HepG2 (cell line): ENCODE measurements at regions not wholly inside any gene's neighbourhood (a gene's known extent, or its start where the extent isn't known, plus 50 kb on each side); places are given as distances from the start of the nearest gene placed in this dataset.

Experiments
- ATAC-seq: fragments of 200-7000 bp; cut with Tn5 transposase; 3 replicates; pipeline ENCODE4 v1.9.1; 2020; ENCODE audit warnings: mild to moderate bottlenecking, moderate library complexity
- BruUV-seq: library from RNA; stranded (reverse); fragments of 400-500 nt; replicated peaks from 2 replicates; lab custom pipeline; 2021; lab: Mats Ljungman, UMichigan
- CTCF ChIA-PET: fragments of 300-600 bp; formaldehyde crosslinking; extraction: SDS; loops from one replicate; lab custom pipeline; 2021; ENCODE audit warnings: low total read pairs, inconsistent platforms, low intra/inter-chr PET ratio; lab: Yijun Ruan, JAX
- POLR2A ChIA-PET: fragments of 350-600 bp; sonication (Branson Sonifier 250); formaldehyde crosslinking; loops from one replicate; lab custom pipeline; 2020; ENCODE audit warnings: antibody characterized with exemption, inconsistent platforms; lab: Yijun Ruan, JAX
- DNase-seq: peaks from one replicate; pipeline ENCODE4 v3.0.0-alpha.2; 2015; ENCODE audit warnings: low spot score
- FAIRE-seq: peaks from 3 replicates; lab custom pipeline; 2011; peaks lifted over from hg19 to GRCh38; lab: Jason Lieb, UNC
- H2AFZ ChIP-seq: one replicate; pipeline ENCODE4 v1.6.1; 2011; ENCODE audit warnings: low read length, inconsistent platforms
- H3K27ac ChIP-seq: fragments of 300-600 bp; 3 replicates; pipeline ENCODE4 v1.8.0; 2011; ENCODE audit warnings: mixed run types, mild to moderate bottlenecking, mixed read lengths, low read length, inconsistent platforms; ENCODE audit not compliant: insufficient read depth; ENCODE audit errors: extremely low read length
- H3K27me3 ChIP-seq, 2 experiments: fragments of 200-600 bp in 1 of 2; 2 replicates in 1 of 2; 3 replicates in 1 of 2; pipeline versions ENCODE4 v1.6.0 to v1.8.0; 2011; ENCODE audit warnings: low read length in 2 of 2, mild to moderate bottlenecking in 2 of 2, moderate library complexity in 2 of 2, inconsistent platforms in 1 of 2; ENCODE audit not compliant: insufficient read depth in 2 of 2, control insufficient read depth in 1 of 2
- H3K36me3 ChIP-seq, 2 experiments: fragments of 200-600 bp in 1 of 2; replicated peaks in 1 of 2; 2 replicates in 1 of 2; 3 replicates in 1 of 2; pipeline versions ENCODE4 v1.5.1 to v1.8.0; 2011; ENCODE audit warnings: low read length in 2 of 2, inconsistent platforms in 1 of 2; ENCODE audit not compliant: insufficient read depth in 2 of 2, control insufficient read depth in 1 of 2
- H3K4me1 ChIP-seq: 2 replicates; pipeline ENCODE4 v1.5.1; 2012; ENCODE audit warnings: low read length, inconsistent platforms; ENCODE audit not compliant: insufficient read depth
- H3K4me2 ChIP-seq: 2 replicates; pipeline ENCODE4 v1.6.0; 2011; ENCODE audit warnings: low read depth, low read length, inconsistent platforms
- H3K4me3 ChIP-seq, 3 experiments: fragments of 200-600 bp in 1 of 3; sonication (generic), shearing (Covaris generic) in 1 of 3; replicated peaks in 1 of 3; 2 replicates each; pipeline ENCODE4 v1.5.1; 2011 to 2016; ENCODE audit warnings: low read length in 3 of 3, inconsistent platforms in 2 of 3, low read depth in 2 of 3, mild to moderate bottlenecking in 2 of 3, control low read depth in 1 of 3, mixed read lengths in 1 of 3; ENCODE audit not compliant: insufficient read depth in 1 of 3
- H3K79me2 ChIP-seq: one replicate; pipeline ENCODE4 v1.6.1; 2011; ENCODE audit warnings: low read length, inconsistent platforms; ENCODE audit not compliant: insufficient read depth
- H3K9ac ChIP-seq: 2 replicates; pipeline ENCODE4 v1.6.0; 2011; ENCODE audit warnings: mild to moderate bottlenecking, low read depth, low read length, inconsistent platforms; ENCODE audit not compliant: insufficient read depth
- H3K9me3 ChIP-seq: 2 replicates; pipeline ENCODE4 v1.5.1; 2012; ENCODE audit warnings: mild to moderate bottlenecking, low read length
- H4K20me1 ChIP-seq: 2 replicates; pipeline ENCODE4 v1.6.0; 2011; ENCODE audit warnings: inconsistent platforms, mild to moderate bottlenecking, low read length, moderate library complexity; ENCODE audit not compliant: insufficient read depth
- ARNT2 ChIP-seq: sonication (generic); formaldehyde crosslinking; IDR thresholded peaks from 2 replicates; pipeline ENCODE4 v1.8.0; 2022; ENCODE audit warnings: mild to moderate bottlenecking, low read depth, missing genetic modification reagents, moderate library complexity
- CENPT ChIP-seq: sonication (generic); formaldehyde crosslinking; IDR thresholded peaks from 2 replicates; pipeline ENCODE4 v1.8.0; 2022; ENCODE audit warnings: low read depth, mild to moderate bottlenecking, moderate library complexity, missing genetic modification reagents
- EHMT2 ChIP-seq: fragments of 200-600 bp; sonication (generic); IDR thresholded peaks from 2 replicates; pipeline ENCODE4 v1.7.0; 2017; ENCODE audit warnings: antibody characterized with exemption, low read depth, low read length, borderline replicate concordance
- GLI4 ChIP-seq: sonication (generic); formaldehyde crosslinking; IDR thresholded peaks from 2 replicates; pipeline ENCODE4 v1.5.1; 2020; ENCODE audit warnings: missing genetic modification reagents, mild to moderate bottlenecking, moderate library complexity, borderline replicate concordance
- HMG20A ChIP-seq: IDR thresholded peaks from 2 replicates; pipeline ENCODE4 v1.6.1; 2016; ENCODE audit warnings: borderline replicate concordance
- HNF4A ChIP-seq: sonication (generic); formaldehyde crosslinking; IDR thresholded peaks from 2 replicates; pipeline ENCODE4 v1.4.0; 2020; ENCODE audit warnings: missing genetic modification reagents
- KDM3A ChIP-seq: IDR thresholded peaks from 2 replicates; pipeline ENCODE4 v1.6.1; 2018; ENCODE audit warnings: low read depth, missing compliant biosample characterization
- MAFK ChIP-seq, 2 experiments: IDR thresholded peaks in 1 of 2; conservative IDR thresholded peaks in 1 of 2; 2 replicates each; pipeline ENCODE4 v1.6.1; 2011; ENCODE audit warnings: improper control_type of control experiment in 2 of 2, low read length in 2 of 2
- MED1 ChIP-seq: sonication (generic); formaldehyde crosslinking; IDR thresholded peaks from 2 replicates; pipeline ENCODE4 v1.4.0; 2020; ENCODE audit warnings: missing genetic modification reagents
- MIXL1 ChIP-seq: IDR thresholded peaks from 2 replicates; pipeline ENCODE4 v1.6.1; 2016
- NCOR1 ChIP-seq: fragments of 200-600 bp; sonication (generic); IDR thresholded peaks from 2 replicates; pipeline ENCODE4 v1.7.0; 2017; ENCODE audit warnings: antibody characterized with exemption, low read length, borderline replicate concordance
- PHF21A ChIP-seq: sonication (generic); formaldehyde crosslinking; IDR thresholded peaks from 2 replicates; pipeline ENCODE4 v1.5.0; 2020; ENCODE audit warnings: mild to moderate bottlenecking, missing genetic modification reagents
- SALL1 ChIP-seq: sonication (generic); formaldehyde crosslinking; IDR thresholded peaks from 2 replicates; pipeline ENCODE4 v1.8.0; 2022; ENCODE audit warnings: mild to moderate bottlenecking, missing genetic modification reagents
- SOX5 ChIP-seq: IDR thresholded peaks from 2 replicates; pipeline ENCODE4 v1.6.1; 2016; ENCODE audit warnings: borderline replicate concordance
- ZBTB26 ChIP-seq: IDR thresholded peaks from 2 replicates; pipeline ENCODE4 v1.6.1; 2016; ENCODE audit warnings: missing compliant biosample characterization, missing genetic modification reagents, borderline replicate concordance
- ZNF543 ChIP-seq: sonication (generic); formaldehyde crosslinking; IDR thresholded peaks from 2 replicates; pipeline ENCODE4 v1.4.0; 2020; ENCODE audit warnings: mild to moderate bottlenecking, missing genetic modification reagents
- ZNF605 ChIP-seq: sonication (generic); formaldehyde crosslinking; IDR thresholded peaks from 2 replicates; pipeline ENCODE4 v1.8.0; 2022; ENCODE audit warnings: mild to moderate bottlenecking, missing genetic modification reagents
- WGBS: methylation state at CpG from one replicate; pipeline ENCODE4 v1.1.6; 2017; ENCODE audit warnings: low lambda C conversion rate; 5-methylcytosine and 5-hydroxymethylcytosine counted together
- in situ Hi-C: cut with HindIII; loops from 2 replicates; pipeline ENCODE4 v1.10.0; 2017; ENCODE audit warnings: low pct_unique_long_range_greater_than_20kb; ENCODE audit not compliant: extremely low pct_ligation_motif_present
- intact Hi-C: fragments of 100-400 bp; cut with micrococcal nuclease; formaldehyde crosslinking; loops from one replicate; pipeline ENCODE4 v1.10.0; 2022; ENCODE audit not compliant: unreplicated experiment
- TF ChIP-seq, protein P1 (sequence below): sonication (generic); formaldehyde crosslinking; conservative IDR thresholded peaks from 2 replicates; pipeline ENCODE4 v1.4.0; 2020; ENCODE audit warnings: mild to moderate bottlenecking, missing genetic modification reagents, moderate library complexity
- TF ChIP-seq, protein P2 (sequence below): sonication (generic); formaldehyde crosslinking; IDR thresholded peaks from 2 replicates; pipeline ENCODE4 v1.4.0; 2020; ENCODE audit warnings: missing genetic modification reagents
- TF ChIP-seq, protein P3 (sequence below): sonication (generic); formaldehyde crosslinking; IDR thresholded peaks from 2 replicates; pipeline ENCODE4 v1.5.1; 2020; ENCODE audit warnings: mild to moderate bottlenecking, moderate library complexity, missing genetic modification reagents

DNA sequence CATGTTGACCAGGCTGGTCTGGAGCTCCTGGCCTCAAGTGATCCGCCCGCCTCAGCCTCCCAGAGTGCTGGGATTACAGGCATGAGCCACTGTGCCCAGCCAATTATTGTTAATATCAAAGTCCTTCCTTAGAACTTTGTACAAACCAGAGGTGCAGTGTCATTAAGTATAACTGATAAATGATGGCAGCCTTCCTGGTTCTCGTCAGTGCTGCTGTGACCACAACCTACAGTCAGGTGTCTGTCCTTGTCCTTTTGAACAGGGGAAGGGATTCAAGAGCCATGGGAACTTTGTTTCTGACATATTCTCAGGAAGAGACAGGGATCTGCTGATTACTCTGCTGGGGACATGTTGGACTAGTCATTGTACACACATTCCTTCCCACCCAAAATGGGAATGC, 103.2 kb upstream of the TIAM2 start:
- H3K27ac ChIP-seq: peak overlapping the region; percentile 62
- FAIRE-seq (peak; percentile 66), DNase-seq (peak; percentile 81), ATAC-seq (peak; percentile 89)
- intact Hi-C loops: no loop called here
- CTCF ChIA-PET: no interaction called here
- WGBS: 87% methylated on average over 3 of the region's 3 CpGs
- POLR2A ChIA-PET: no interaction called here
- in situ Hi-C loops: no loop called here
- H3K27me3 ChIP-seq: no peaks in the 10 kb centered on the region
- BruUV-seq: no TSS peak
- no peak overlapping the region for H3K4me3 ChIP-seq
- peaks cover 0 to 3% of the 10 kb centered on the region in 2 experiments; a peak in 3 of 5 replicates for H3K36me3 ChIP-seq
- peaks cover 25% of the 10 kb centered on the region for H3K4me1 ChIP-seq
- no peaks in the 10 kb centered on the region for H3K9me3 ChIP-seq
- H3K9ac ChIP-seq: no peak overlapping the region
- no peaks in the 10 kb centered on the region for H4K20me1 ChIP-seq
- no peak overlapping the region for H3K4me2 ChIP-seq
- H2AFZ ChIP-seq: no peak overlapping the region
- H3K79me2 ChIP-seq: no peaks in the 10 kb centered on the region
- TF ChIP-seq KDM3A (CRISPR knock-in tag): no peak
- TF ChIP-seq NCOR1: 0 out of 2 replicates have a peak, but pooled peaks have one; percentile 18
- TF ChIP-seq PHF21A: peak; percentile 26; the same call in 1 of the 2 replicates
- no peak for TF ChIP-seq ZNF543
- peak; percentile 22; the same call in 1 of the 2 replicates for TF ChIP-seq MIXL1 (CRISPR knock-in tag)
- TF ChIP-seq, protein P1, sequence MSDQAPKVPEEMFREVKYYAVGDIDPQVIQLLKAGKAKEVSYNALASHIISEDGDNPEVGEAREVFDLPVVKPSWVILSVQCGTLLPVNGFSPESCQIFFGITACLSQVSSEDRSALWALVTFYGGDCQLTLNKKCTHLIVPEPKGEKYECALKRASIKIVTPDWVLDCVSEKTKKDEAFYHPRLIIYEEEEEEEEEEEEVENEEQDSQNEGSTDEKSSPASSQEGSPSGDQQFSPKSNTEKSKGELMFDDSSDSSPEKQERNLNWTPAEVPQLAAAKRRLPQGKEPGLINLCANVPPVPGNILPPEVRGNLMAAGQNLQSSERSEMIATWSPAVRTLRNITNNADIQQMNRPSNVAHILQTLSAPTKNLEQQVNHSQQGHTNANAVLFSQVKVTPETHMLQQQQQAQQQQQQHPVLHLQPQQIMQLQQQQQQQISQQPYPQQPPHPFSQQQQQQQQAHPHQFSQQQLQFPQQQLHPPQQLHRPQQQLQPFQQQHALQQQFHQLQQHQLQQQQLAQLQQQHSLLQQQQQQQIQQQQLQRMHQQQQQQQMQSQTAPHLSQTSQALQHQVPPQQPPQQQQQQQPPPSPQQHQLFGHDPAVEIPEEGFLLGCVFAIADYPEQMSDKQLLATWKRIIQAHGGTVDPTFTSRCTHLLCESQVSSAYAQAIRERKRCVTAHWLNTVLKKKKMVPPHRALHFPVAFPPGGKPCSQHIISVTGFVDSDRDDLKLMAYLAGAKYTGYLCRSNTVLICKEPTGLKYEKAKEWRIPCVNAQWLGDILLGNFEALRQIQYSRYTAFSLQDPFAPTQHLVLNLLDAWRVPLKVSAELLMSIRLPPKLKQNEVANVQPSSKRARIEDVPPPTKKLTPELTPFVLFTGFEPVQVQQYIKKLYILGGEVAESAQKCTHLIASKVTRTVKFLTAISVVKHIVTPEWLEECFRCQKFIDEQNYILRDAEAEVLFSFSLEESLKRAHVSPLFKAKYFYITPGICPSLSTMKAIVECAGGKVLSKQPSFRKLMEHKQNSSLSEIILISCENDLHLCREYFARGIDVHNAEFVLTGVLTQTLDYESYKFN (CRISPR knock-in tag): 0 out of 2 replicates have a peak, but pooled peaks have one; percentile 26
- 0 out of 2 replicates have a peak, but pooled peaks have one; percentile 45 for TF ChIP-seq GLI4 (CRISPR knock-in tag)
- TF ChIP-seq EHMT2: peak; percentile 26; the same call in 1 of the 2 replicates
- no peak for TF ChIP-seq ZBTB26 (CRISPR knock-in tag)
- TF ChIP-seq MED1: peak; percentile 36; the same call in 1 of the 2 replicates
- TF ChIP-seq CENPT (CRISPR knock-in tag): no peak
- peak; percentile 12; the same call in 1 of the 2 replicates for TF ChIP-seq SALL1
- TF ChIP-seq SOX5 (CRISPR knock-in tag): no peak
- no peak for TF ChIP-seq HMG20A (CRISPR knock-in tag)
- peak; percentile 32; the same call in 1 of the 2 replicates for TF ChIP-seq HNF4A
- TF ChIP-seq, protein P2, sequence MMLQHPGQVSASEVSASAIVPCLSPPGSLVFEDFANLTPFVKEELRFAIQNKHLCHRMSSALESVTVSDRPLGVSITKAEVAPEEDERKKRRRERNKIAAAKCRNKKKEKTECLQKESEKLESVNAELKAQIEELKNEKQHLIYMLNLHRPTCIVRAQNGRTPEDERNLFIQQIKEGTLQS: no peak
- TF ChIP-seq ARNT2: no peak
- TF ChIP-seq ZNF605 (CRISPR knock-in tag): peak; percentile 26; the same call in 1 of the 2 replicates
- no peak for TF ChIP-seq MAFK (conservative IDR thresholded peaks at IDR 0.05 in 1 of 2, IDR thresholded peaks at IDR 0.05 in 1 of 2; ENCODE audit: low read length in 2 of 2)
- TF ChIP-seq, protein P3, sequence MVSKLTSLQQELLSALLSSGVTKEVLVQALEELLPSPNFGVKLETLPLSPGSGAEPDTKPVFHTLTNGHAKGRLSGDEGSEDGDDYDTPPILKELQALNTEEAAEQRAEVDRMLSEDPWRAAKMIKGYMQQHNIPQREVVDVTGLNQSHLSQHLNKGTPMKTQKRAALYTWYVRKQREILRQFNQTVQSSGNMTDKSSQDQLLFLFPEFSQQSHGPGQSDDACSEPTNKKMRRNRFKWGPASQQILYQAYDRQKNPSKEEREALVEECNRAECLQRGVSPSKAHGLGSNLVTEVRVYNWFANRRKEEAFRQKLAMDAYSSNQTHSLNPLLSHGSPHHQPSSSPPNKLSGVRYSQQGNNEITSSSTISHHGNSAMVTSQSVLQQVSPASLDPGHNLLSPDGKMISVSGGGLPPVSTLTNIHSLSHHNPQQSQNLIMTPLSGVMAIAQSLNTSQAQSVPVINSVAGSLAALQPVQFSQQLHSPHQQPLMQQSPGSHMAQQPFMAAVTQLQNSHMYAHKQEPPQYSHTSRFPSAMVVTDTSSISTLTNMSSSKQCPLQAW (CRISPR knock-in tag): peak; percentile 54; the same call in 1 of the 2 replicates
